ENCODE measurements at regions not wholly inside any gene's neighbourhood (a gene's known extent, or its start where the extent isn't known, plus 50 kb on each side); places are given as distances from the start of the nearest gene placed in this dataset.

DNA sequence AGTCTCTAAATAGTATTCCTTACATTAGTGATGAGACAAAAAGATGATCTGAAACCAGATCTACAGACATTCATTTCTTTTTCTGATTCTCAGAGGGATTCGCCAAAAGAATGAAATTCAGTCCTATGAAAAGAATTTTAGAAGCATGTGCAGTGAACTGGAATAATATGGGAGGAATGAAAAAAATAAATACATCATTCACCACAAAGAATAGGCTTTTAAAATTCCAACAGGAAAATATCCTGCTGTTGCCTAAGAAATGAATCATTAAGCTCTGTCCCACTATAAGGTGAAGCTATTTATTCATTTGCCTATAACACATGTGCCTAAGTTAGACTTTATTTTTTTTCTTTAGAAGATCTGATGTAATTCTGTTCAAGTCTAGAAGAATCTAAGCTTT is 165.9 kb downstream of the IL15 start:
- BruUV-seq (replicated peaks), result no TSS peak
- Histone ChIP-seq H3K4me2 (ENCODE audit: low read depth, low read length) (no peak overlapping the region), H3K4me3 (replicated peaks in 1 of 3; ENCODE audit: insufficient read depth in 1 of 3, low read depth in 2 of 3, low read length in 3 of 3) (no peak overlapping the region), H2AFZ (ENCODE audit: low read length) (no peak overlapping the region), H3K9ac (ENCODE audit: insufficient read depth, low read depth, low read length) (no peak overlapping the region), H3K4me1 (ENCODE audit: insufficient read depth, low read length) (no peaks in the 10 kb centered on the region), H4K20me1 (ENCODE audit: insufficient read depth, low read length) (no peaks in the 10 kb centered on the region), H3K27ac (ENCODE audit: extremely low read length, insufficient read depth, low read length) (no peak overlapping the region), H3K27me3 (ENCODE audit: control insufficient read depth in 1 of 2, insufficient read depth in 2 of 2, low read length in 2 of 2) (no peaks in the 10 kb centered on the region), H3K36me3 (replicated peaks in 1 of 2; ENCODE audit: control insufficient read depth in 1 of 2, insufficient read depth in 2 of 2, low read length in 2 of 2) (no peaks in the 10 kb centered on the region), H3K79me2 (ENCODE audit: insufficient read depth, low read length) (no peaks in the 10 kb centered on the region), H3K9me3 (ENCODE audit: low read length) (no peaks in the 10 kb centered on the region)
- ChIA-PET CTCF (ENCODE audit: low intra/inter-chr PET ratio, low total read pairs) (no interaction called here), POLR2A (no interaction called here)
- FAIRE-seq, result no peak
- WGBS (ENCODE audit: low lambda C conversion rate), result 0% methylated on average over 1 of the region's 1 CpG
- TF ChIP-seq, protein P1, sequence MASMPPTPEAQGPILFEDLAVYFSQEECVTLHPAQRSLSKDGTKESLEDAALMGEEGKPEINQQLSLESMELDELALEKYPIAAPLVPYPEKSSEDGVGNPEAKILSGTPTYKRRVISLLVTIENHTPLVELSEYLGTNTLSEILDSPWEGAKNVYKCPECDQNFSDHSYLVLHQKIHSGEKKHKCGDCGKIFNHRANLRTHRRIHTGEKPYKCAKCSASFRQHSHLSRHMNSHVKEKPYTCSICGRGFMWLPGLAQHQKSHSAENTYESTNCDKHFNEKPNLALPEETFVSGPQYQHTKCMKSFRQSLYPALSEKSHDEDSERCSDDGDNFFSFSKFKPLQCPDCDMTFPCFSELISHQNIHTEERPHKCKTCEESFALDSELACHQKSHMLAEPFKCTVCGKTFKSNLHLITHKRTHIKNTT (CRISPR knock-in tag; IDR thresholded peaks at IDR 0.05), result no peak
- no peak for TF ChIP-seq MLXIP (CRISPR knock-in tag; IDR thresholded peaks at IDR 0.05; ENCODE audit: borderline replicate concordance)
- TF ChIP-seq GZF1 (CRISPR knock-in tag; IDR thresholded peaks at IDR 0.05), result no peak
- TF ChIP-seq ZNF772 (CRISPR knock-in tag; IDR thresholded peaks at IDR 0.05), result no peak
- TF ChIP-seq DBP (CRISPR knock-in tag; IDR thresholded peaks at IDR 0.05; ENCODE audit: not compliant biosample characterization), result no peak
- no peak for TF ChIP-seq E2F2 (CRISPR knock-in tag; IDR thresholded peaks at IDR 0.05; ENCODE audit: borderline replicate concordance)
- TF ChIP-seq ZNF775 (CRISPR knock-in tag; IDR thresholded peaks at IDR 0.05; ENCODE audit: borderline replicate concordance), result no peak
- TF ChIP-seq, protein P2, sequence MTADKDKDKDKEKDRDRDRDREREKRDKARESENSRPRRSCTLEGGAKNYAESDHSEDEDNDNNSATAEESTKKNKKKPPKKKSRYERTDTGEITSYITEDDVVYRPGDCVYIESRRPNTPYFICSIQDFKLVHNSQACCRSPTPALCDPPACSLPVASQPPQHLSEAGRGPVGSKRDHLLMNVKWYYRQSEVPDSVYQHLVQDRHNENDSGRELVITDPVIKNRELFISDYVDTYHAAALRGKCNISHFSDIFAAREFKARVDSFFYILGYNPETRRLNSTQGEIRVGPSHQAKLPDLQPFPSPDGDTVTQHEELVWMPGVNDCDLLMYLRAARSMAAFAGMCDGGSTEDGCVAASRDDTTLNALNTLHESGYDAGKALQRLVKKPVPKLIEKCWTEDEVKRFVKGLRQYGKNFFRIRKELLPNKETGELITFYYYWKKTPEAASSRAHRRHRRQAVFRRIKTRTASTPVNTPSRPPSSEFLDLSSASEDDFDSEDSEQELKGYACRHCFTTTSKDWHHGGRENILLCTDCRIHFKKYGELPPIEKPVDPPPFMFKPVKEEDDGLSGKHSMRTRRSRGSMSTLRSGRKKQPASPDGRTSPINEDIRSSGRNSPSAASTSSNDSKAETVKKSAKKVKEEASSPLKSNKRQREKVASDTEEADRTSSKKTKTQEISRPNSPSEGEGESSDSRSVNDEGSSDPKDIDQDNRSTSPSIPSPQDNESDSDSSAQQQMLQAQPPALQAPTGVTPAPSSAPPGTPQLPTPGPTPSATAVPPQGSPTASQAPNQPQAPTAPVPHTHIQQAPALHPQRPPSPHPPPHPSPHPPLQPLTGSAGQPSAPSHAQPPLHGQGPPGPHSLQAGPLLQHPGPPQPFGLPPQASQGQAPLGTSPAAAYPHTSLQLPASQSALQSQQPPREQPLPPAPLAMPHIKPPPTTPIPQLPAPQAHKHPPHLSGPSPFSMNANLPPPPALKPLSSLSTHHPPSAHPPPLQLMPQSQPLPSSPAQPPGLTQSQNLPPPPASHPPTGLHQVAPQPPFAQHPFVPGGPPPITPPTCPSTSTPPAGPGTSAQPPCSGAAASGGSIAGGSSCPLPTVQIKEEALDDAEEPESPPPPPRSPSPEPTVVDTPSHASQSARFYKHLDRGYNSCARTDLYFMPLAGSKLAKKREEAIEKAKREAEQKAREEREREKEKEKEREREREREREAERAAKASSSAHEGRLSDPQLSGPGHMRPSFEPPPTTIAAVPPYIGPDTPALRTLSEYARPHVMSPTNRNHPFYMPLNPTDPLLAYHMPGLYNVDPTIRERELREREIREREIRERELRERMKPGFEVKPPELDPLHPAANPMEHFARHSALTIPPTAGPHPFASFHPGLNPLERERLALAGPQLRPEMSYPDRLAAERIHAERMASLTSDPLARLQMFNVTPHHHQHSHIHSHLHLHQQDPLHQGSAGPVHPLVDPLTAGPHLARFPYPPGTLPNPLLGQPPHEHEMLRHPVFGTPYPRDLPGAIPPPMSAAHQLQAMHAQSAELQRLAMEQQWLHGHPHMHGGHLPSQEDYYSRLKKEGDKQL (CRISPR knock-in tag; IDR thresholded peaks at IDR 0.05; ENCODE audit: low read depth), result no peak
- TF ChIP-seq ZNF121 (CRISPR knock-in tag; IDR thresholded peaks at IDR 0.05), result no peak
- no peak for TF ChIP-seq PPARG (CRISPR knock-in tag; conservative IDR thresholded peaks at IDR 0.05)
- no peak for TF ChIP-seq KLF16 (CRISPR knock-in tag; IDR thresholded peaks at IDR 0.05)
- TF ChIP-seq KMT2A (CRISPR knock-in tag; IDR thresholded peaks at IDR 0.05), result no peak
- intact Hi-C loops (cut with micrococcal nuclease; ENCODE audit: unreplicated experiment) (no loop called here), in situ Hi-C loops (cut with HindIII; ENCODE audit: extremely low pct_ligation_motif_present, low pct_unique_long_range_greater_than_20kb) (no loop called here)
- no peak for ATAC-seq
- DNase-seq (ENCODE audit: low spot score), result no peak
